A673 (cell line): ENCODE measurements at regions not wholly inside any gene's neighbourhood (a gene's known extent, or its start where the extent isn't known, plus 50 kb on each side); places are given as distances from the start of the nearest gene placed in this dataset.

Experiments used
- CTCF ChIP-seq: fragments of 300-800, 200-600 bp; sonication (generic); conservative IDR thresholded peaks from 2 replicates; pipeline ENCODE4 v1.5.1; 2017; ENCODE audit warnings: low read depth, mild to moderate bottlenecking, antibody characterized with exemption, low read length, moderate library complexity, mixed read lengths
- EZH2 ChIP-seq: fragments of 200-600 bp; sonication (generic); IDR thresholded peaks from 2 replicates; pipeline ENCODE4 v1.6.1; 2017; ENCODE audit warnings: borderline replicate concordance, low read depth, mild to moderate bottlenecking, mixed read lengths, antibody characterized with exemption, low read length; ENCODE audit not compliant: poor library complexity, severe bottlenecking

DNA sequence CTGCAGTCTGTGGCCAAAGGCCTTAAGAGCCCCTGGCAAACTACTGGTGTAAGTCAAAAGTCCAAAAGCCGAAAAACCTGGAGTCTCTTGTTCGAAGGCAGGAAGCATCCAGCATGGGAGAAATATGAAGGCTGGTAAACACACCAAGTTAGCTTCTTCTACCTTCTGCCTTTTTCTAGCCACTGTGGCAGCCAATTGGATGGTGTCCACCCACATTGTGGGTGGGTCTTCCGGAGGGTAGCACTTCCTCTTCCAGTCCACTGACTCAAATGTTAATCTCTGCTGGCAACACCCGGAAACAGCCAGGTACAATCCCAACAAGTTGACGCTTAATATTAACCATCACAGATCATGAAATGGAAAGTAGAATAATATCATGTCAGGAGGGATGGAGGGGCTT lies 827.6 kb downstream of the SORCS1 start:
- no peak for TF ChIP-seq CTCF
- TF ChIP-seq EZH2, result no peak
